ENCODE measurements at regions not wholly inside any gene's neighbourhood (a gene's known extent, or its start where the extent isn't known, plus 50 kb on each side); places are given as distances from the start of the nearest gene placed in this dataset.

DNA sequence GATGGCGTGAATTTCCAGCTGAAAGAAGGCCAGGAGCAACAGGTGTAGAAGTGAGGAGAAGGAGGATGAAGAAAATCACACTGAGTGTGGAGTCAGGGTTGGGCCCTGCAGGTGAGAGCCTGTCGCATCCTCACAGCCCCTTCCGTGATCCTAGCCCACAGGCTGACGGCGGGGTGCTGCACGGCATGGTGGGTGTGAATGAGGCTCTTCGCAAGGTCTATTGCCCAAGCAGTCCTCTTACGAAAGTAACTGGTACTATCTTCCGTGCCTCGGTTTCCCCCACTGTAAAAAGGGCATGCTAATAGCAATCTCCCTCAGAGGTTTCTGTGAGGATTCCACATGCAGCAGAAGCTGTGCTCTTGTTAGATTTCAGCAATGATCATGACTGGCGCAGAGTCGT is 129.9 kb upstream of the TNS3 start:
- Histone ChIP-seq H2AFZ (ENCODE audit: low read length) (no peak overlapping the region), H3K9ac (replicated peaks in 1 of 4; ENCODE audit: extremely low read depth in 1 of 4, low read depth in 3 of 4, low read length in 3 of 4) (no peak overlapping the region), H4K8ac (ENCODE audit: extremely low read depth, insufficient read depth, low read length) (no peak overlapping the region), H3K27ac (ENCODE audit: low read depth, low read length) (no peak overlapping the region), H3K4me1 (replicated peaks in 1 of 4; ENCODE audit: control insufficient read depth in 3 of 4, insufficient read depth in 4 of 4, low read length in 3 of 4) (no peaks in the 10 kb centered on the region), H2BK12ac (ENCODE audit: low read depth, low read length) (no peak overlapping the region), H4K5ac (ENCODE audit: insufficient read length, low read depth, low read length) (no peak overlapping the region), H2BK20ac (ENCODE audit: low read length) (no peak overlapping the region), H4K91ac (replicated peaks; ENCODE audit: insufficient read length, low read length) (no peak overlapping the region), H2AK5ac (ENCODE audit: low read depth, low read length) (no peak overlapping the region), H3K36me3 (ENCODE audit: control insufficient read depth in 2 of 4, insufficient read depth in 4 of 4, low read length in 3 of 4) (no peaks in the 10 kb centered on the region), H2BK15ac (ENCODE audit: low read length) (no peak overlapping the region), H3K27me3 (replicated peaks in 1 of 4; ENCODE audit: control insufficient read depth in 3 of 4, extremely low read depth in 1 of 4, insufficient read depth in 3 of 4, low read length in 3 of 4) (no peaks in the 10 kb centered on the region), H3K9me3 (ENCODE audit: insufficient read depth in 2 of 2, low read depth in 1 of 2, low read length in 1 of 2) (no peaks in the 10 kb centered on the region), H3K4me2 (ENCODE audit: insufficient read depth in 1 of 2, low read depth in 2 of 2, low read length in 2 of 2) (no peak overlapping the region), H2BK5ac (ENCODE audit: low read depth, low read length) (no peak overlapping the region), H3K79me1 (ENCODE audit: low read depth, low read length) (no peaks in the 10 kb centered on the region), H3K23ac (ENCODE audit: insufficient read length) (no peak overlapping the region), H3K18ac (ENCODE audit: extremely low read depth, low read length) (no peak overlapping the region), H3K23me2 (ENCODE audit: low read depth, low read length) (no peaks in the 10 kb centered on the region), H3K14ac (ENCODE audit: insufficient read length) (no peak overlapping the region), H3K56ac (replicated peaks; ENCODE audit: insufficient read length, low read depth, low read length) (no peak overlapping the region), H4K20me1 (replicated peaks in 1 of 2; ENCODE audit: control insufficient read depth in 1 of 2, insufficient read depth in 2 of 2, low read length in 2 of 2) (no peaks in the 10 kb centered on the region), H2BK120ac (replicated peaks; ENCODE audit: low read depth, low read length) (no peak overlapping the region), H3K79me2 (ENCODE audit: control insufficient read depth in 1 of 2, insufficient read depth in 2 of 2, low read length in 2 of 2) (no peaks in the 10 kb centered on the region), H3K4ac (replicated peaks; ENCODE audit: insufficient read length, low read depth, low read length) (no peak overlapping the region), H3K4me3 (ENCODE audit: extremely low read depth in 1 of 4, insufficient read depth in 2 of 4, low read depth in 3 of 4, low read length in 4 of 4) (no peak overlapping the region)
- FAIRE-seq (no peak), DNase-seq (ENCODE audit: low read depth in 1 of 2, low spot score in 2 of 2) (no peak)
- CTCF ChIA-PET (ENCODE audit: partially characterized antibody) = interaction anchor here (1.0 kb wide), 1 partner anchor 8 kb away, joined by 3 read pairs; no protein-coding TSS in a partner anchor
- TF ChIP-seq TAF7 (optimal IDR thresholded peaks at IDR 0.05; ENCODE audit: borderline replicate concordance, low read depth, low read length) = no peak
- TF ChIP-seq YY1 (IDR thresholded peaks at IDR 0.05; ENCODE audit: low read depth, low read length) = no peak
- POLR2A ChIA-PET (ENCODE audit: partially characterized antibody) = interaction anchor here (0.6 kb wide), 1 partner anchor 221 kb away, joined by 3 read pairs; no protein-coding TSS in a partner anchor
- WGBS, 2 experiments (ENCODE audit: extremely low coverage in 1 of 2, insufficient coverage in 1 of 2, insufficient read length in 1 of 2, insufficient replicate concordance in 2 of 2, low coverage in 1 of 2, low lambda C conversion rate in 2 of 2, missing lambda C conversion rate in 1 of 2) = 93% methylated on average over 12 of the region's 12 CpGs; no CpG with 5 or more reads in 1 of the 2 experiments
